Mesenchymal stem cell (in vitro differentiated cells and primary cell): ENCODE measurements at regions not wholly inside any gene's neighbourhood (a gene's known extent, or its start where the extent isn't known, plus 50 kb on each side); places are given as distances from the start of the nearest gene placed in this dataset.

ENCODE experiments used
- DNase-seq: peaks from one replicate; pipeline ENCODE4 v3.0.0-alpha.2; 2013
- H2AFZ ChIP-seq: one replicate; pipeline ENCODE4 v1.6.1; 2013; ENCODE audit warnings: low read depth, mild to moderate bottlenecking, control low read depth, inconsistent platforms, low read length, moderate library complexity
- H2AK5ac ChIP-seq: 2 replicates; pipeline ENCODE4 v1.6.1; 2013; ENCODE audit warnings: low read length, moderate library complexity, mild to moderate bottlenecking, inconsistent platforms; ENCODE audit not compliant: severe bottlenecking
- H2BK120ac ChIP-seq: one replicate; pipeline ENCODE4 v1.6.1; 2013; ENCODE audit warnings: low read depth, mild to moderate bottlenecking, inconsistent platforms, low read length, moderate library complexity
- H2BK12ac ChIP-seq, 2 experiments: one replicate each; pipeline ENCODE4 v1.6.1; 2013; ENCODE audit warnings: inconsistent platforms in 2 of 2, low read length in 2 of 2, mild to moderate bottlenecking in 2 of 2, moderate library complexity in 2 of 2, control low read depth in 1 of 2
- H2BK15ac ChIP-seq: one replicate; pipeline ENCODE4 v1.6.1; 2013; ENCODE audit warnings: mild to moderate bottlenecking, low read depth, inconsistent platforms; ENCODE audit not compliant: poor library complexity, severe bottlenecking
- H2BK5ac ChIP-seq: 2 replicates; pipeline ENCODE4 v1.6.1; 2013; ENCODE audit warnings: low read depth, mild to moderate bottlenecking, low read length, control low read depth, inconsistent platforms; ENCODE audit not compliant: poor library complexity, severe bottlenecking
- H3K14ac ChIP-seq, 2 experiments: one replicate each; pipeline ENCODE4 v1.6.1; 2013; ENCODE audit warnings: inconsistent platforms in 2 of 2, low read length in 2 of 2, control low read depth in 1 of 2, mild to moderate bottlenecking in 1 of 2, moderate library complexity in 1 of 2
- H3K18ac ChIP-seq, 2 experiments: one replicate each; pipeline ENCODE4 v1.6.1; 2013; ENCODE audit warnings: inconsistent platforms in 2 of 2, low read length in 2 of 2, control low read depth in 1 of 2, low read depth in 1 of 2, mild to moderate bottlenecking in 1 of 2
- H3K23ac ChIP-seq, 2 experiments: one replicate each; pipeline ENCODE4 v1.6.1; 2013; ENCODE audit warnings: inconsistent platforms in 2 of 2, low read length in 2 of 2, mild to moderate bottlenecking in 2 of 2, moderate library complexity in 2 of 2, control low read depth in 1 of 2
- H3K27ac ChIP-seq: 2 replicates; pipeline ENCODE4 v1.5.1; 2013; ENCODE audit warnings: mild to moderate bottlenecking, moderate library complexity, low read length, control low read depth, inconsistent platforms; ENCODE audit not compliant: poor library complexity, severe bottlenecking
- H3K27me3 ChIP-seq, 2 experiments: 2 replicates each; pipeline versions ENCODE4 v1.6.1 to v1.7.0; 2013; ENCODE audit warnings: low read length in 2 of 2, mild to moderate bottlenecking in 2 of 2, moderate library complexity in 2 of 2, control low read depth in 1 of 2, inconsistent platforms in 1 of 2; ENCODE audit not compliant: control insufficient read depth in 1 of 2, insufficient read depth in 1 of 2
- H3K36me3 ChIP-seq, 2 experiments: 2 replicates each; pipeline versions ENCODE4 v1.6.1 to v1.7.0; 2013; ENCODE audit warnings: low read length in 2 of 2, control low read depth in 1 of 2, inconsistent platforms in 1 of 2, low read depth in 1 of 2, mild to moderate bottlenecking in 1 of 2; ENCODE audit not compliant: insufficient read depth in 2 of 2, control insufficient read depth in 1 of 2
- H3K4ac ChIP-seq, 2 experiments: one replicate each; pipeline ENCODE4 v1.6.1; 2013; ENCODE audit warnings: inconsistent platforms in 2 of 2, low read length in 2 of 2, mild to moderate bottlenecking in 2 of 2, moderate library complexity in 2 of 2, control low read depth in 1 of 2, low read depth in 1 of 2
- H3K4me1 ChIP-seq: 2 replicates; pipeline ENCODE4 v1.6.1; 2013; ENCODE audit warnings: low read depth, low read length, control low read depth; ENCODE audit not compliant: control insufficient read depth, insufficient read depth
- H3K4me2 ChIP-seq: 2 replicates; pipeline ENCODE4 v1.6.1; 2013; ENCODE audit warnings: low read length, mild to moderate bottlenecking, inconsistent platforms; ENCODE audit not compliant: poor library complexity, severe bottlenecking
- H3K4me3 ChIP-seq, 2 experiments: 2 replicates each; pipeline versions ENCODE4 v1.5.1 to v1.7.0; 2013; ENCODE audit warnings: low read length in 2 of 2, mild to moderate bottlenecking in 2 of 2, control low read depth in 1 of 2, low read depth in 1 of 2; ENCODE audit not compliant: insufficient read depth in 1 of 2
- H3K79me1 ChIP-seq: replicated peaks from 2 replicates; pipeline ENCODE4 v1.6.1; 2013; ENCODE audit warnings: mild to moderate bottlenecking, control low read depth, low read length, inconsistent platforms; ENCODE audit not compliant: poor library complexity, severe bottlenecking
- H3K9ac ChIP-seq: 2 replicates; pipeline ENCODE4 v1.7.0; 2013; ENCODE audit warnings: mild to moderate bottlenecking, low read length, moderate library complexity
- H3K9me3 ChIP-seq: 2 replicates; pipeline ENCODE4 v1.7.0; 2013; ENCODE audit warnings: mild to moderate bottlenecking, low read length; ENCODE audit not compliant: control insufficient read depth
- H4K8ac ChIP-seq: one replicate; pipeline ENCODE4 v1.6.1; 2013; ENCODE audit warnings: inconsistent platforms, mild to moderate bottlenecking, low read length, moderate library complexity
- H4K91ac ChIP-seq: one replicate; pipeline ENCODE4 v1.6.1; 2013; ENCODE audit warnings: mild to moderate bottlenecking, low read length, inconsistent platforms
- WGBS: methylation state at CpG from one replicate; pipeline ENCODE4 v1.1.7; 2013; ENCODE audit warnings: mixed read lengths; 5-methylcytosine and 5-hydroxymethylcytosine counted together

DNA sequence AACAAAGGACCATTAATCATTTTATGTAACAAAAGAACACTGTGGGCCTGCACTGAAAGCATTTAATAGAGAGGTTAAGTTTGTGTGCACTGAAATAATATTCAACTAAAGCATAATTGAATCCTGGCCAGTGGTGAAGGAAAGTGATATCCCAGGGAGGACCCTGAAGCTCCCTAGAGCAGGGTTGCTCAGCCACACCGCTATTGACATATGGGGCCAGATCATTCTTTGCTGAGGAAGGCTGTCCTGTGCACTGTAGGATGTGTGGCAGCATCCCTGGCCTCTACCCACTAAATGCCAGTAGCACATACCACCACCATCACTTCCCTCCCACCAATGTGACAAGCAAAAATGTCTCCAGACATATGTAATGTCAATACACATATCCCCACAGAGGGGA lies 166.1 kb upstream of the MTNR1B start:
- Histone ChIP-seq H3K9me3 (no peaks in the 10 kb centered on the region), H3K4me3 (no peak overlapping the region), H3K23ac (no peak overlapping the region), H2BK15ac (no peak overlapping the region), H3K79me1 (no peaks in the 10 kb centered on the region), H2AFZ (no peak overlapping the region), H3K4me1 (no peaks in the 10 kb centered on the region), H2BK120ac (no peak overlapping the region), H3K36me3 (no peaks in the 10 kb centered on the region), H2BK12ac (no peak overlapping the region), H2BK5ac (no peak overlapping the region), H4K8ac (no peak overlapping the region), H3K27ac (no peak overlapping the region), H4K91ac (no peak overlapping the region), H3K4ac (no peak overlapping the region), H3K18ac (no peak overlapping the region), H3K14ac (peak overlapping the region in 1 of 2 experiments; percentile 18), H2AK5ac (no peak overlapping the region), H3K4me2 (no peak overlapping the region), H3K27me3 (no peaks in the 10 kb centered on the region), H3K9ac (no peak overlapping the region)
- WGBS: 90% methylated on average over 1 of the region's 1 CpG
- no peak for DNase-seq

DNA sequence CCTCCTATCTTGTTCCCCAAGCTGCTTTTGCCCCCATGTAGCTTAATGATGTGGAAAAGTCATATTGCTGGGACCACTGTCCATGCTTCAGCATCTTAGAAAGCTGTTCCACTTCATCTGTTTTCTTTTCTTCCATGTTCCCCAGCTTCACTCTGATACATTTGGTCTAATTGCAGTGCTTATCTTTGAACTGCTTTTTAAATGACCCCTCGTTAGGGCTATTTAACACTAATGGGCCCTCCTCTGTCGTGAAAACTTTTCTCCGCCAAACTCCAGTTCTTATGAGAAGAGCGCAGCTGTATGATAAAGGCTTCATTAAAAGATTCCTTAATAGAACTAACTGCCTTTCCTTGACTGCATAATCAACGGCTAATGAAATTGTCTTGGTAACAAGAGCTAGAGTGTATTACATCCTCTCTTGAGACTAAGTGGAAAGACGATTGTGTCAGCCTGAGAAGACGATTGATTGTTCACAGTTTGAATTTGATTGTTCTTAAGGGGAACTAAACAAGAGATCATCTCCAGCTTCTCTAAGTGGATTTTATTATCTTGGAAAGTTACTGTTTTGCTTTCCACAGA lies 165.0 kb upstream of the MTNR1B start:
- H3K23ac ChIP-seq: no peak overlapping the region
- H2AFZ ChIP-seq: no peak overlapping the region
- no peak overlapping the region for H2BK120ac ChIP-seq
- no peaks in the 10 kb centered on the region for H3K36me3 ChIP-seq
- DNase-seq: no peak
- WGBS: 61% methylated on average over 7 of the region's 7 CpGs
- H3K4ac ChIP-seq: no peak overlapping the region
- no peak overlapping the region for H3K14ac ChIP-seq
- H3K4me3 ChIP-seq: no peak overlapping the region
- H2BK5ac ChIP-seq: no peak overlapping the region
- no peak overlapping the region for H4K8ac ChIP-seq
- H3K18ac ChIP-seq: no peak overlapping the region
- H2BK12ac ChIP-seq: no peak overlapping the region
- no peak overlapping the region for H3K27ac ChIP-seq
- no peaks in the 10 kb centered on the region for H3K27me3 ChIP-seq
- H3K4me2 ChIP-seq: no peak overlapping the region
- no peak overlapping the region for H2BK15ac ChIP-seq
- no peak overlapping the region for H4K91ac ChIP-seq
- no peaks in the 10 kb centered on the region for H3K4me1 ChIP-seq
- no peaks in the 10 kb centered on the region for H3K79me1 ChIP-seq
- no peak overlapping the region for H3K9ac ChIP-seq
- no peak overlapping the region for H2AK5ac ChIP-seq
- no peaks in the 10 kb centered on the region for H3K9me3 ChIP-seq

DNA sequence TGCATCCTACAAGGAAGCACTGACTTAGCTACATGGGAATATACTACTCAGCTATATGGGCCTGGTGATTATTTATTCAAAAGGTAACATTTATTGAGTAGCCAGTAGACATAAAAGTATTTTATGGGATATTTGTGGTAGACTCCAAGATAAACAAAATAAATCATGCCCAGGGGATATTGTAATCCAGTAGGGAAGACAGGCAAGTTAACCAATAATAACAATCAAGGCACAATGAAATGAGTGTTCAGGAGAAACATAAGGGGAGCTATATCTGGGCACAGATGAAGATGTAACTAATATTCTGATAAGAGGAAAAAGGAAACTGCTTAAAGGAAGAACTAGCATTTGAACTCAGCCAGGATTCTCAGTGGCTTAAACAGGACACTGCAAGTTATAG lies 161.4 kb upstream of the MTNR1B start:
- Histone ChIP-seq H3K9ac (no peak overlapping the region), H2BK120ac (no peak overlapping the region), H3K79me1 (no peaks in the 10 kb centered on the region), H3K4me2 (no peak overlapping the region), H2AK5ac (no peak overlapping the region), H3K23ac (no peak overlapping the region), H4K8ac (no peak overlapping the region), H3K27ac (no peak overlapping the region), H2BK12ac (no peak overlapping the region), H3K27me3 (no peaks in the 10 kb centered on the region), H2BK15ac (no peak overlapping the region), H3K9me3 (no peaks in the 10 kb centered on the region), H3K14ac (no peak overlapping the region), H4K91ac (no peak overlapping the region), H3K36me3 (no peaks in the 10 kb centered on the region), H3K18ac (no peak overlapping the region), H3K4me1 (no peaks in the 10 kb centered on the region), H3K4me3 (no peak overlapping the region), H2BK5ac (no peak overlapping the region), H2AFZ (no peak overlapping the region), H3K4ac (no peak overlapping the region)
- DNase-seq: no peak

DNA sequence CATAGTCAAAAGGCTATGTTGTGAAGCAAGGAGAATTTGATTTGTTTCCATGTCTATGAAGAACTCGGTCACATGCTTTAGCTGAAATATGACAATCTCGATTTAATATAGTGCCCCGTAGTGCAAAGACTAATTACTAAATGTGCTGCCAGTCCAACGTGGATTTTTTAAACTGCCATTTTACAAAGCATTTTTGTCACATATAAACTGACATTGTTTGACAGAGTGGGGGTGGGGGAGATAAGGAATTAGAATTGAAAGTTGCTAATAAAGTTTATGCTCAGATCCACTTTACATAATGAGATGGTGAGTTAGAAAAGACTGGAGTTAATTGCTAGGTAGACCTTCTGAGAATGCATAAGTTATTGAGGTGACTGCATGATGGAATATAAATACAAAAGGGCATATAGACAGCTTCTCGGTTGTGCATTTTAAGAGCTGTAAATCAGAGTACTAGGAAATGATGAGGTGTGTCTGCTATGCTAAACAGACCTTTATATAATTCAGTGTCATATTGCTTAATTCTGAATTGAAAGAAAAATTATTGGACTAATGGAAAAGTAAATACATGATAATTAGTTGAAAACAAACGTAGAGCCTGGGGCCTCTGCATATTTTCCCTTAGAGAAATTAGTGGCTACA lies 158.9 kb upstream of the MTNR1B start:
- no peak overlapping the region for H2BK5ac ChIP-seq
- no peak overlapping the region for H4K91ac ChIP-seq
- no peaks in the 10 kb centered on the region for H3K27me3 ChIP-seq
- no peaks in the 10 kb centered on the region for H3K4me1 ChIP-seq
- H3K18ac ChIP-seq: no peak overlapping the region
- no peak overlapping the region for H2BK12ac ChIP-seq
- H2BK120ac ChIP-seq: no peak overlapping the region
- H3K9ac ChIP-seq: no peak overlapping the region
- no peak overlapping the region for H3K4me3 ChIP-seq
- H3K23ac ChIP-seq: no peak overlapping the region
- H2AFZ ChIP-seq: no peak overlapping the region
- H3K9me3 ChIP-seq: no peaks in the 10 kb centered on the region
- H3K79me1 ChIP-seq: no peaks in the 10 kb centered on the region
- H4K8ac ChIP-seq: no peak overlapping the region
- no peak overlapping the region for H3K27ac ChIP-seq
- no peaks in the 10 kb centered on the region for H3K36me3 ChIP-seq
- no peak overlapping the region for H3K4me2 ChIP-seq
- no peak overlapping the region for H3K4ac ChIP-seq
- no peak for DNase-seq
- no peak overlapping the region for H2BK15ac ChIP-seq
- no peak overlapping the region for H3K14ac ChIP-seq
- 92% methylated on average over 3 of the region's 6 CpGs for WGBS
- no peak overlapping the region for H2AK5ac ChIP-seq
